ENCODE measurements at regions not wholly inside any gene's neighbourhood (a gene's known extent, or its start where the extent isn't known, plus 50 kb on each side); places are given as distances from the start of the nearest gene placed in this dataset.
"Not testable (repeated sequence)": the region's sequence is repeated elsewhere in the genome, so short reads cannot be mapped to it uniquely, and the experiment has no call there.

DNA sequence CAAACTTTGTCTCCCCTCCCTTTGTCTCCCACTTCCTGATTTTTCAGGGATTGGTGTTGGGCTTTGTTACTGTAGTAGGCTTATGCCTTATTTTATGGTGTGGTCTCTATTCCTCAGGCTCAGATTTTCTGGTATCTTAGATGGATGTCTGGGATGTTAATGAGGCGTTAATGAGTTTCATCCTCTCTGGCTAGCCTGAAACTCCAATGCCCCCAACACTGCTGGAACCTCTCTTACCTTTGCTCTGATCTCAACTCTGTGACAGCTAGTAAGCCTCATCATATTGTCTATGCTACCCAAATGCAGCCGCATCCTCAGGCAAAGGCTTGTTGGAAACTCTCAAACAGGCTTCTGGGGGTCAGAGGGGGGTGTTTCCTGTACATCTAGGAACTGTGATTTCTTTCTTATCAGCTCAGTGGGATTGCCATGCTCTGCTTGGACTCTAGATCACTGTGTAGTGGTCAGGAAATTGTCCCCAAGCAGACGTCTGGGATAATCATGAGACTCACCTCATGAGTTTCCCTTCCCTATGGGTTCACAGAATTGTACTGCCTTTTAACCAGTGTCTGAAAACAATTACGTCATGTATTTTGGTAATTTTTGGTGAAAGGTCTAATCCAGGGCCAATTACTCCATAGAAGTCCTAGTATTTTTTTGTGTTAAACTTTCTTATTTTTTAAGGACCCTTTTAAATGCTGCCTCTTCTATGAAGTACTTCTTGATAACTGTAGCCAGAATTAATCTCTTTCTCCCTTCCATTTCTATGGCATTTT is 88.8 kb upstream of the TRPC7 start:
- DNase-seq = no peak

DNA sequence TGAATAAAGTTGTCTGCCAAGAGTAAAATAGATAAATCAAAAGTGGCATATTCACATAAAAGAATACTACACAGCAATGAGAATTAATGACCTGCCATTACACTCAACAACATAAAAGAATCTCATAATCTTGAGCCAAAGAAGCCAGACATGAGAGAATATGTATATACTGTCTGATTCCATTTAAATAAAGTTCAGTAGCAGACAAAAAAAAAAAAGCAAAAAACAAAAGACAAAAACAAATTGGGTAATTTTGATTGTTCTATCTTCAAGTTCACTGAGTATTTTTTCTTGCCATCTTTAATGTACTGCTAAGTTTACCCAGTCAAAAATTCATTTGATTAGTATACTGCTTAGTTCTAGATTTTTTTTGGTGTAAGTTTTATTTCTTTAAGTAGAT is 87.9 kb upstream of the TRPC7 start:
- no peak for DNase-seq

DNA sequence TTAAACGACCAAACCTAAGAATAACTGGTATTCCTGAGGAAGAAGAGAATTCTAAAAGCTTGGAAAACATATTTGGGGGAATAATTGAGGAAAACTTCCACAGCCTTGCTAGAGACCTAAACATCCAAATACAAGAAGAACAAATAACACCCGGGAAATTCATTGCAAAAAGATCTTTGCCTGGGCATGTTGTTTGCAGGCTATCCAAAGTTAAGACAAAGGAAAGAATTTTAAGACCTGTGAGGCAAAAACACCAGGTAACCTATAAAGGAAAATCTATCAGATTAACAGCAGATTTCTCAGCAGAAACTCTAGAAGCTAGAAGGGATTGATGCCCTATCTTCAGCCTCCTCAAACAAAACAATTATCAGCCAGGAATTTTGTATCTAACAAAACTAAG is 82.2 kb upstream of the TRPC7 start:
- not testable (repeated sequence) for DNase-seq

DNA sequence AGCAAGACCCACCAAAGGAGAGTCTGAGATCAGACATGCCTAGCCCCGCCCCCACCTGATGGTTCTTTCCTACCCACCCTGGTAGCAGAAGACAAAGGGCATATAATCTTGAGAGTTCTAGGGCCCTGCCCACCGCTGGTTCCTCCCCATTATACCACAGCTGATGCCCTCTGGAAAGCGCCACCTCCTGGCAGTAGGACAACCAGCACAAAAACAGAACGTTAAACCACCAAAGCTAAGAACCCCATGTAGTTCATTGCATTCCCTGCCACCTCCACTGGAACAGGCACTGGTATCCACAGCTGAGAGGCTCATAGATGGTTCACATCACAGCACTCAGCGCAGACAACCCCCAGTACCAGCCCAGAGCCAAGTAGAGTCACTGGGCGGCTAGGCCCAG is 81.2 kb upstream of the TRPC7 start:
- no peak for DNase-seq

DNA sequence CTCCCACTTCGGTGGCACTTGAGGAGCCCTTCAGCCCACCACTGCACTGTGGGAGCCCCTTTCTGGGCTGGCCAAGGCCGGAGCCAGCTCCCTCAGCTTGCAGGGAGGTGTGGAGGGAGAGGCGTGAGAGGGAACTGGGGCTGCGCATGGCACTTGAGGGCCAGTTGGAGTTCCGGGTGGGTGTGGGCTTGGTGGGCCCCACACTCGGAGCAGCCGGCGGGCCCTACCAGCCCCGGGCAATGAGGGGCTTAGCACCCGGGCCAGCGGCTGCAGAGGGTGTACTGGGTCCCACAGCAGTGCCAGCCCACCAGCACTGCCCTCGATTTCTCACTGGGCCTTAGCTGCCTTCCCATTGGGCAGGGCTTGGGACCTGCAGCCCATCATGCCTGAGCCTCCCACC is 78.8 kb upstream of the TRPC7 start:
- DNase-seq = not testable (repeated sequence)

DNA sequence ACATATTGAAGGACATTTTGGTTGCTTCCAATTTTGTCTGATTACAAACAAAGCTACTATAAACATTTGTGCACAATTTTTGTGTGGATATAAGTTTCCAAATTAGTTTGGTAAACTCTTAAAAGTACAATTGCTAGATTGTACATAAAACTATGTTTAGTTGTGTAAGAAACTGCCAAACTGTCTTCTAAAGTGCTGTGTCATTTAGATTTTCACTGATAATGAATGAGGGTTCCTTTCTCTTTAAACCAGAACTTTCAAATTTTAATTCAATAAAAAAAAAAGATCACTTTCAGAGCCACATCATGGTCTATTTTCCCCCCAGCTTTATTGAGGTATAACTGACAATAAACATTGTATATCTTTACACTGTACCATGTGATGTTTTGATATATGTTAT is 74.0 kb upstream of the TRPC7 start:
- no peak for DNase-seq

DNA sequence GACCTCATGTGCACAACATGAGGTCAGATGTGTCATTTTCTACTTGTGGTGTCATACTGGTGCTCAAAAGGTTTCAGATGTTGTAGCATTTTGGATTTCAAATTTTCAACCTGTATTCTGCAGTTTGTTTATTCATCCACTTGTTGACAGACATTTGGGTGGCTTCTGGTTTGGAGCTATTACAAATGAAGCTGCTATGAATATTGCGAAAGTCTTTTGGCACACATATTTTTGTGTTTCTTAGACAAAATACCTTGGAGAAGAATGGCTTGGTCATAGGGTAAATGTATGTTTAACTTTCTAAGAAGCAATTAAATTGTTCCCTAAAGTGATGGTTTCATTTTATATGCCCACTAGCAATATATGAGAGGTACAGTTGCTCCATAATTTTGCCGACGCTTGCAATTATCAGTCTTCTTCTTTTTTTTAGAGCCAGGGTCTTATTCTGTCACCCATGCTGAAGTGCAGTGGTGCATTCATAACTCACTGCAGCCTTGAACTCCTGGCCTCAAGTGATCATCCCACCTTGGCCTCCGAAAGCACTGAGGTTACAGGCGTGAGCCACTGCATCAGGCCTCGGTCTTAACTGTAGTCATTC is 70.7 kb upstream of the TRPC7 start:
- DNase-seq = no peak

DNA sequence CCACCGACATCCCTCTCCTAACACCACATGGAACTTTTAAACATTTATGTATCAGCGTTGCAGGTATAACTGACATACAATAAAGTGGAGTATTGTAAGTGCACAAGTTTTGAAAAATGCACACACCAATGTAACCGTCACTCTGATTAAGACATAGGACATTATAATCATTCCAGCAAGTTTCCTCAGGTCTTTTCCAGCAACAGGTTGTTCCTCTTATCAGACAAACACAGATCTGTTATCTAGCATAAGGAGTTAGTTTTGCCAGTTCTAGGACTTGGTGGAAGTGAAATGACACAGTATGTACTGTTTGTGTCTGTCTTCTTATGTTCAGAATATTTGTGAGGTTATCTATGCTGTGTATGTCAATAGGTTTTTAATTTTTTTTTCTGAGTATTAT is 69.5 kb upstream of the TRPC7 start:
- DNase-seq = no peak

DNA sequence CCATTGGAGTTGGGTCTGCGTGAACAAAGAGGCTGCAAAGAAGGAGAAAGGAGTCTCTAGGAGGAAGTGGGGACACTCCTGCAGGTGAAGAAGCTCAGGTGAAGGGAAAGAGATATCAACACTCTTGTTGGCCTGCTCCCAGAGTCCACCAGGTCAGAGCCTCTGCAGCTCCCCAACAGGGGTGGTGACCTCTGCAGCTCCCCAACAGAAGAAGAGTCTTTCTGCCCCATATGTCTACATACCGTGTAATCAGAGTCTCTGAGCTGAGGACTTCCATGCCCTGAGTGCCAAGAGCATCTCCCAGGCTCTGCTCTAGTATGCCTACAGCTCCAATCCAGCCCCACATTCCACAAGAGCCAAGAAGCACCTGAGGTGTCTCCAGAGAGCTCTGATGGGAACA is 67.4 kb upstream of the TRPC7 start:
- DNase-seq = no peak

DNA sequence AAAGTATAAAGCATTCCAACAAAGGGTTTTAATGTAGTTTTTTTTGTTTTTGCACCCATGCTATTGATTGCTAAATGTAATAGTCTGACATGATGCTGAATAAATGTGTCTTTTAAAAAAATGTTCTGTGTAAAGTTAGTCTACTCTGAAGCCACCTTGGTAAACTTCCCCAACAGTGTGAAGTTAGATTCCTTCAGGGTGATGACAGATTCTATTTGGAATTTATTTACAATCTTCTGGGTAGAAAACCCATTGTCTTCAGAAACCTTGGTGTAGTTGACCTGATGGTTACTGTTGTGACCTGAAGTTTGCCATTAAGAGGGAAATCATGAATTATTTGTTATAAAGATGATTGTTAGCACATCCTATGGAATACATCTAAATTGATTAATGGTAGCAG is 64.7 kb upstream of the TRPC7 start:
- DNase-seq = no peak

DNA sequence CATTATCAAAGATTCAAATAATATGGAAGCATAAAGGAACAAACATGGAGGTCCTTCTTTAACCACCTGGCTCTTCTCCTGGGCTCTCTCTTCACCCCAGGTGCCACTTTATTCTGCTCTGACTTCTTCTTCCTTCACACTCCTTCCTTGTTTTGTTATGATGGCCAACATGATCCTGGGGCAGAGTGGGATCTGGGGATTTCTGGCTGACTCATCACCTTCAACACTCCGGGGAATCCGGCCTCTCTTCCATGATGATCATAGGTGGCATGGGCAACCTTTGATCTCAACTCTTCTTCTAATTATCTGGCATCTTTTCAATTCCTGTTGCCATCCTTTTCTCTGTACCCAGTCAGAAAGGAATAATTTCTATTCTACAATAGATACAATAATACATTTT is 62.1 kb upstream of the TRPC7 start:
- DNase-seq = no peak

DNA sequence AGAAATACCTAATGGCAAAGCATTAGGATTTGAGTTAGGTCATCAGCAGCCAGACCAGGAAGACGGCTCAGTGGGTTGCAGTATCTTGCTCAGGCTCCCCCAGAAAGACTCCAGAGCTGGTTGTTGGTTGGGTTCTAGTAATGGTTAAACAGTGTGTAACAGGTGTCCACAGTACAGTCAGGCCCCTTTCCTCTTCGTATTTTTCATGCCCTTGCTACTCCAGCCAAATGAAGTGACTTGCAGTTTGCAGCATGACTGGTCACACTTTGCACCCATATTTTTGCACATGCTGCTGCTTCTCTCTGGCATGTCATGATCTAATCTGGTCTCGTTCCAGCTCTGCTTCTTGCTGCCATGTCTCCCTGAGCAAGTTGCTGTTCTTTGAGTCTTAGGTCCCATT is 60.6 kb upstream of the TRPC7 start:
- no peak for DNase-seq

DNA sequence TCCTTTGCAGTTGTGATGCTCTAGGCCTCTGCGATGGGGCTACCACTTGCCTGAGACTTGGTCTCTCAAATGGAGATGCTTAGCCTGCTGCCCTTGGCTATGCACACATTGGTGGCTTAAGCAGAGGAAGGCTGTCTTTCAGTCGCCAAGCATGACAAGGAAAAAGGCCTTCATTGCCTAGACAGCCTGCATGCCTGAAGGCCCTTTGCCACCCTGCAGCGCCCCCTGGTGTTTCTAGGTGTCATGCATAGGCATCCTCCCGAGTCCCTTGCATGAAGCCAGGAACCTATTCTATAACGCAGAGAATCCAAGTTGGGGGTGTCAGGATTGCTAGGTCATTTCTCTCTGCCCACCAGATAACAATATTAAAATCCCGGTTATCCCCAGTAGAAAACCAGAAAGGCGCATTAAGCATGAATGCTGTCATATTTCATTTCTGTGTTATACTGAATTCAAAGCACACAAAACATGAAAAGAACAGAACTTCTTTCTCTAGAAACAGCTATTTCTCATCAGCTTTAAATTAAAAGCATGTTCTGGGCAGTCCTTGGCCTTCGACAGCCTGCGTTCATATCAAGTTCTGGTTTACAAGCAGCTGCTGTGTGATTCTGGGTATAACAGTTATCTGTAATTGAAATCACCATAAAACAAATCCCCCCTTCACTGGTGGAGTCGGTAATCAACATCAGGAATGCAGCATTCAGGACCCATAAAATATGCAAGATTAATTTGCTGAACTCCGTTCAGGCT is 59.7 kb upstream of the TRPC7 start:
- peak; percentile 20 for DNase-seq

DNA sequence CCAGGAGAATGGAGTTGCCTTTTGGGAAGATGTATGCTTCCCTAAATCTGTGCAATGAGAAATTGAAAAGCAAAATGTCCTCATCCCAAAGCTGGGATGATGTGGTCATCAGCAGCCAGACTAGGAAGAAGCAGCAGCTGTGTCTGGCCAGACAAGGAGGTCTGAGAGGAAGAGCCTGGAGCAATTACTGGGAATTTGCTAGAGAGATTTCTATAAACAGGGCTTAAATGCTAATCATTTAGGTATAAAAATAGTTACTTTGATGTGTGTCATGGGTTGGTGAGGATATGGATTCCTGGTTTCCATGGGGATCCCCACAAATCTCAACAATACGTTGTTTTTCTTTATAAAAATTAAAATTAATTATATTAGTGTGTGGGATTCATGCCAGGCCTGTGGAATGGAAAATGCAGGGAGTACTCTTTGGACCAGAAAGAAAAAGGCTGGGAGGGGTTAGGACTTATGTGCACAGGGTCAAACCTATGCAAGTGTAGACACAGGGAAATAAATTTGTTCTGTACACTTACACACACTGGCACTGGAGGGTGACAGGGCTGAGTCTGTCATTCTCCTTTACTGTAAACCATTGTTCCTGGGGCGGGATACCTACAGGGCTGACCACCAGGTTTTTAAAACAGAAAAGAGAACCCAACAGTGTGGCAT is 58.7 kb upstream of the TRPC7 start:
- no peak for DNase-seq

DNA sequence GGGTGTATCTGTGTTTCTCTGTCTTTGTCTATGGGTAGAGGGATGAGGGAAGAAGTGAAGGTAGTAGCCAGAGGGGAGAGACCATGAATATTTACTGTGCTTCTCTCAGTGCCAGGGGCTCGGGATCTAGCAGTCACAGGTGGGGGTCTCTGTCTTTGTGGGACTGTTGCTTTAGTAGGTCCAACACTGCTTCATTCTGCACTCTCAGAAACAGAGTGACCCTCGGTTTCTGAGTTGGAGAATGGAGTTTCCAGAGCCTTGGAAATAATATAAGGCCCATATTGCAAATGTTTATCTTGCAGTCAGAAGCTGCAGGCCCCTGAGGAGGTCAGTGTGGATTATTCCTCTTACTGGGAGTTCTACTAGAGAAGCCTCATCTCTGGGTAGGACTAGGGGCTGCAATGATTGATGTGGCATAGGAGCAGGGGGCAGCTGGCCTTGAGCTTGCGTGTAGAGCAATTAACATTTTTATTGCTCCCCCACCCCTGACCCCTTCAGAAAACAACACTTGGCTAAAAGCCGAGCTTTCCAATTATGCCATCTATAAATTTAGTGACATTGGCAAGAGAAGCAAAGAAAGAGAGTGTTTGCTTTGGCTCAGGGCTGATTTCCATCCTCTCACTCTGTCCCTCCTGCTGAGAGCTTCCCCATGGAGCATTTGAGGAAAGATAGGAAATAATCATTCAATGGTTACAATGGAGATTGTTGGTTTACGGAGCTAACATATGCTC is 55.0 kb upstream of the TRPC7 start:
- no peak for DNase-seq

DNA sequence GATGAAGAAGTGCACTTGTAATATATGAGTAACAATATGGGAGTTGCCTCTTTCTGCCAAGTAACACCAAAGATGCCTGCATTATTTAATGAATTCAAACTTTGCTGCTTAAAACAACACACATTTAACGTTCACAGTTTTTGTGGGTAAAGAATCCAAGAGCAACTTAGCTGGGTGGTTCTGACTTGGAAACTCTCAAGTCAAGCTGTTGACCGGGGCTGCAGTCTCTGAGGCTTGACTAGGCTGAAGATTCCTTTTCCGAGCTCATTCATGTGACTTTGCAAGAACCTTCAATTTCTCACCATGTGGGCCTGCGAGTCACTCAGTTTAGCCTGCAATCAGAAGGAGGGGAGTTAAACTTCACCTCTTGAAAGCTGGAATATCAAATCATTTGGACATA is 53.0 kb upstream of the TRPC7 start:
- DNase-seq = no peak

Measured in NCI-H1694 treated with DMSO at 0.1 percent for 48 hours (cell line).